Activated CD4-positive, alpha-beta T cell treated with anti-CD3 and anti-CD28 coated beads, Interleukin-2, amount 50 U/mL, for 48 hours (primary cell): ENCODE measurements at regions not wholly inside any gene's neighbourhood (a gene's known extent, or its start where the extent isn't known, plus 50 kb on each side); places are given as distances from the start of the nearest gene placed in this dataset.
"Not testable (repeated sequence)": the region's sequence is repeated elsewhere in the genome, so short reads cannot be mapped to it uniquely, and the experiment has no call there.

ENCODE experiments used
- DNase-seq, 2 experiments: peaks; one replicate each; pipeline ENCODE4 v3.0.0-alpha.2; 2020

DNA sequence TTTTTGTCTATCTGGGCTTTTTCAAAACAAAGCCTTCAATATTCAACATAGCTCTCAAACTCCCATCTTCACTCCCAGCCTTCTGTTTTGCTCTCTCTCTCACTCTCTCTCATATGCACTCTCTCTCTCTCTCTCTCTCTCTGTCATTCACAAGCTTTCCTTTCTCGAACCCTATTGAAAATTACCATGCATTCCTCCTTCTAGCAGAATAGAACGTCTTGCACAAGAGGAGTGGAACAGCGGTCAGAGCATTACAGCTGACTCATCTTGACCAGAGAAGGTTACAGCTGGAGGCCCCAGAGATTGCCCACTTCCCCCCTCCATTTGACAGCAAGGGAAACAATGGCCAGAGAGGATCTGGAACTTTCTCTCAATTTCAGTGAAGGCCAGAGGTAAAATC is 51.0 kb upstream of the LIFR start:
- DNase-seq = no peak

DNA sequence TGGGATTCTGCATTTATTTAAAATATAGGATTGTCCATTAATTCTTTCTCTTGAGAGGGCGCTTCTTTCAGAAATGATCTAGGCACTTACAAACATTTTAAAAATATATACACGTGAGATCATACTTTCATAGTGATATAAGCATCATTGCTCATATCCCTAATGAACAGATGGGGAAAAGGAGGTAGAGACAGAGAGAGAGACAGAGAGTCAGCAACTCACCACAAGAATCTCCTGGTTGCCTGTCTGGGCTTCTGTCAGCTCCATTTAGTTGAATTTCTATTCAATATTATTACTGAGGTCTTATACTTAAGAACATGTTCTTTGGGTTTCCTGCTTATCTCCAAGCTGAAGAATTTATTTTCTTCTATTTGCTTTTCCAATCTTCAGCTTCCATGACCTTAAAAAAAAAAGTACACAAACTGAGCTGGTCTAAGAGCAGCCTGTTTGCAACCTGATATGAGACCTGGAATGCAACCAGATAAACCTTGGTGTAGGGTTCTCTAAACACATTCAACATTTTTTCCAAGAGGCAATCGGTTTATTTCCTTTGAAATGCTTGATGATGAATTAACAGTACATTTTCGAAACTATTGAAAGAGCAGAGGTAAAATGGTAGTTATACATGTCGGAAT is 51.6 kb upstream of the LIFR start:
- no peak for DNase-seq

DNA sequence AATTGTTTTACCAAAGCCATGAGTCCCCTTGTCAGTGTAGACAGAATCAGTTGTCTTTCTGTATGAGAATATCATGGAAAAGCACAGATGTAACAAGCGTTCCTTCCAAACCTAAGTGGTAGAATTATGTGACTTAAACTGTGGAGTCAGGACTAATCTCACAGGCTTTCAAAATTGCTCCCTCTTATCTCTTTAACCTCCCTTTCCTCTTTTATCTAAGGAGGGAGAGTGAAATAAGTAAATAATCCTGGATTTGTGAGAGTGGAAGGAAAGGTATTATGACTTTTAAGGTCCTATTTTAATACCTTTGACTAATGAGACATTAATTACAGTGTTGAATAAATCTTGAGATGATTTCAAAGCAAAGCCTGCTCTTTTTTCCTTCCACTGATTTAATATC is 52.4 kb upstream of the LIFR start:
- DNase-seq = no peak

DNA sequence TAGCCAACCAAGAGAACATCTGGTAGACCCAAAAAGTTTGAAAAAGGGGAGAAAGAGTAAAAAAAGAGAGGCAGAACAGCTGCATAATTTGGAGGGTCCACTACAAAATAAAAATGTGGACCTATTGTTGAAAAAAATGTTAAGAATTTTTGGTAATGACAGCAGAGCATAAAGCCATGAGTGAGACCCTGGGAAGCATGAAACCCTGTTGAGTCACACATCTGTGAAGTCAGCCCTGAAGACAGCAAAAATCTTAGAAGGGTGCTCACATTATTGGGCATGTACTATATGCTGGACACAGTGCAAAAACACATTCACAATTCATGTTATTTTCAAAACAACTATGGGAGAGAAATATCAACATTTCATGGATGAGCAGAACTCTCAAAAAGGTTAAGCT is 56.4 kb upstream of the LIFR start:
- no peak for DNase-seq

DNA sequence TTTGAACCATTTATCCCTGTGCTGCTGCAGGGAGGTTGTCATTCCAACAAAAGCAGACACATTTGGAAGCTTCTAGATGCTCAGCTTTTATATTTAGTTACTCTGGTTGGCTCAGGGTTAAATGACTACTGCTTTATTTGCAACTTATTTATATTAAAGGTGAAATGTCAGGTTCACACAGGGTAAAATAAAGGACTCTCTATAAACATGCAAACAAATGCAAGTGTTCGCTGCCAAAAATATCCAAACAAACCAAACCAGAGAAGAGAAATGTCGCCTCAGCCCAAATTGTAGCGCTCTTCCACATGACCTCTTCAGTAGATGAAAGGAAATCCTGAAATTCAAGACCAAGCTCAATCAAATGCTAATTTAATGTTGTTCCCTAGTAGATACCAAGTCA is 57.0 kb upstream of the LIFR start:
- DNase-seq = no peak

DNA sequence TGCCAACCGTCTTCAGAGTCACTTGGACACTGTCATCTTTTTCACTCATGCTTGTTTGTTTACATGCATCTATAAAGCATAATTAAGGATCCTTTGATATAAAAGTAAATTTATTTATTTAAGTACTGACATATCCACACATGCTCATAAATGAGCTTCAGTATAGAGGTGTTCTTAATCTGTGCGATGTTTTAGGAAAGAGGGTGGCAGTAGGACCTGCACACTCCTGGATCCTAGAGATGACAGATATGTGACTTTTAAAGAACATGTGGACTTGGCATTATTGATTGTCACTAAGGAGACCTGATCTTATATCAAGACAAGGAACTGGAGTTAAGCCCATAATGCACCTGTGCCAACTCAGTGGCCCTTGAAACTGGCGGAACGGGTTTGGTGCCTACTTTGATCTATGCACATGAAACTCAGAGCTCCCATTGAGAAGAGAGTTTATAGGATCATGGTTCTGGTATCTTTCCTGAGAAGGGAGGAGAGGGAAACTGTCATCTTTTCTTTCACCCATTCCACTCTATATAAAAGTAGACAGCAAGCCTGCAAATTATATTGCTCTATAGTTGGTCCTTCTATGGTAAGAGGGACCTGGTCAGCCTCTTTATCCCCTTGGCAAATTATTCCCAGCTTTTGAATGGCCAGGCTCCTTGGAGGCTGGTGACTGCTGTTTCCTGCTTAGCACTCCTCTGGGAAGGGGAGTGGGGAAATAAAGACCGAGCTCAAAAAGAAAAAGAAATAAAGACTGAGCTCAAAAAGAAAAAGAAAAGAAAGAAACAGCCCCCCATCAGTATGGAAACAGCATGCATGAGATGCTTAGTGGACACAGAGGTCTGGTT is 57.8 kb upstream of the LIFR start:
- DNase-seq = no peak

DNA sequence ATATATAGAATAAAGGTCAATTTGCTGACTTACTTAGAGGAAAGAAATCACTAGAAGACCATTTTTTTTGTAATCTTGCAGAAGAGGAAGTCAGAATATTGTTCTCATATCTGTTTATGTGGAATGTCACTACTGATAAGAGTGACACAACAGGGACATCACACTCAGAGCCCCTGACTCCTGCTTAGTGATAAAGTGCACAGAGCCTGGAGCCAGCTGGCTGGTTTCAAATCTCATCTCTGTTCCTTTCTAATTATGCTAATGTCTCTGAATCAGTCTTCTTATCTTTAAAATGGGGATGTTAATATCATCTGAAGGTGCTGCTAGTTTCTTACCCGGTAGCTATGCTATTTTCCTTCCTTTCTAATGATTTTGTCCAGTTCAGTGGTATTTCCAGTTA is 58.6 kb upstream of the LIFR start:
- no peak for DNase-seq

DNA sequence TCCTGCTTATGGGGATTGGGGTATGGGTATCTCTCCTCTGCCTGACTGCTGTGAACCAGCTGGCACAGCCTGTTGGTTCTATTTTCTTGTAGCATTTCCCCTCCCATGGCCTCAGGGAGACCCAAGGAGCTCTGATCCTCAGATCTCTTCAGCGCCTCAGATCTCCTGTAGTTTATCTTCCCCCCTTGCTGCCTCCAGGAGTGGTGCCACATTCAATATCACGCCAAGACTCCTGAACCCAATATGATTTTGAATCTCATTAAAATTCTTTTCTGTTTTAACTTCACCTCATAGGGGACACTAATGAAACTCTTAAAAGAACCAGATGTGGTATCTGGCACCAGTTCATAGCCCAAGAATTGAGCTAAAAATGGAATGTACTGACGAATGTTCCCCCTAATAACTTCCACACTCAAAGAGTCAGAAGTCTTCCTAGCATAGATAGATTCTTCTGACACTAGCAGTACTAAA is 59.6 kb upstream of the LIFR start:
- DNase-seq = no peak

DNA sequence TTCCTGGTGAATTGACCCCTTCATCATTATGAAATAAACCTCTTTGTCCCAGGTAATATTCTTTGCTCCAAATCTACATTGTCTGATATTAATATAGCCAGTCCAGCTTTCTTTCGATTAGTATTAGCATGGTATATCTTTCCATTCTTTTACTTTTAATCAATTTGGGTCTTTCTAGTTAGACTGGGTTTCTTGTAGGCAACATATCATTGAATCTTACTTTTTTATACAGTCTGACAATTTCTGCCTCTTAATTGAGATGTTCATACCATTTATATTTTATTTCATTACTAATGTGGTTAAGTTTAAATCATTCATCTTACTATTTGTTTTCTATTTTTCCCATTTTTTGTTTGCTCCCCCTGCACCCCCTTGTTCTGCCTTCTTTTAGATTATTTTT is 61.7 kb upstream of the LIFR start:
- DNase-seq = no peak

DNA sequence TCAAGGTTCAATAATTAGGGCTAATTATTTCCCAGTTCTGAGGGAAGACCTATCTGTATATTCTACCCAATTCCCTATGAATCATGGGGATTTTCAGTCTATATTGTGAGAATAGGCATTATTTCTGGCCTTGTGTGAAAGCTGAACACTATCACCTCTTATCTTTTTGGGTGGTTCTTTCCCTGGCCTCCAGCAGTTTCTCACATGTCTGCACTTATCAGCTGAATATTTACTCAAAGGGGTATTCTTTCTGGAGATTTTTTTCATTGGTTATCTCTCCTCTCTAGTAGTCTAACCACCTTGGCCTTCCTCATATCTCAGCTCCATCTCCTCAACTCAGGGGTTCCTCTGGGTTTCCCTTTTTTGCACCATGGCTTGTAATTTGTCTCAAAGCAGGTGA is 64.9 kb upstream of the LIFR start:
- no peak for DNase-seq

DNA sequence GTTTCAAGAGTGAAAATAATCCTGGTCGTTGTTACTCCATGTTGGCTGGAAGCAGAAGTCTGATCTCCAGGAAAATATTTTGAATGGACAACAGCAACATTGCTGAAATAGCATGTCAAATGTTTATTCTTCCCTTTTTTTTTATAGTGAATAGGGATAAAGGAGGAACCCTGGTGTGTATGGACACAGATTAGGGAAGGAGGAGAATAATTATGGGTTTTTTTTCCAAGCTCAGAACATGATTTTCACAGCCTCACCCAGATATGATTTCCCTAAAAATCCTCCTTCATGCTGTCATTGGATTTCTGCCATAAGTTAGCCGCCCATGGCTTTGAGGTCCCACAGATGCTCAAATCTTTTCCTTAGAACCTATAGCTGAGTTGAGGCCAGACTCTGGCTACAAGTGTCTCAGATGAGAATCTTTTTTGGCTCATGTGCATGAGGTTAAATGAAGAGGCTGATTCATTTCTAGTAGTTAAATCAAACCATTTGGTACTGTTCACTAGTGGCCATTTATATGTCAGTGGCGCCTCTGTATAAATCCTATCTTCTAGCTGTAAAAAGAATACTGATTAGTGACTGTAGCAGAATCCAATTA is 65.5 kb upstream of the LIFR start:
- no peak for DNase-seq

DNA sequence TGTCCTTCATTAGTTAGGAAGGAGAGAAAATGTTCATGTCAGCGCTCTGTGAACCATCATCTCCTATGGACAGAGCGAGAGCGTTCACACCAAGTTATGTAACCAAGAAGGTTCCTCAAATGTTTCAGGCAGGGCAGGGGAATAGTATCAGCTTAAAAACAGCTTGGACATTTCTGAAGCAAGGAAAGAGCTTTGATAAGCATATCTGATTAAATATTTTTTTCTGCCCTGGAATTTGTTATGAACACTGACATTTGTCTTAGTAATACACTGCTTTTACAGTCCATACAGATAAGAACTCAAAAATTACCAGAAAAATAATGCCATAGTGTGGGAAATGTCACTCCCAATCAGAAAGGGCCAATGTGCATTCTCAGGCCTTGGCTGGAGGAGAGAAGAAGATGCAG is 66.3 kb upstream of the LIFR start:
- DNase-seq = no peak

DNA sequence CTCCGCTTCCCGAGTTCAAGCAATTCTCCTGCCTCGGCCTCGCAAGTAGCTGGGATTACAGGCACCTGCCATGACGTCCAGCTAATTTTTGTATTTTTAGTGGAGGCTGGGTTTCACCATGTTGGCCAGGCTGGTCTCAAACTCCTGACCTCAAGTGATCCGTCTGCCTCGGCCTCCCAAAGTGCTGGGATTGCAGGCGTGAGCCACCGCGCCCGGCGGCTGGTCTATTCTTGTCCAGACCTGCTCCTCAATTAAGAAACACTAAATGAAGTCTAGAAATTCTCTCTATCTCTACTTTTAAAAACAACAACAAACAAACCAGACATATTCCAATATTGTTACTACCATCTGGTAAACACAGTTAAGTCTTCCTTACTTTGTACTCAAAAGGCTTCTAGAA is 68.1 kb upstream of the LIFR start:
- not testable (repeated sequence) for DNase-seq

DNA sequence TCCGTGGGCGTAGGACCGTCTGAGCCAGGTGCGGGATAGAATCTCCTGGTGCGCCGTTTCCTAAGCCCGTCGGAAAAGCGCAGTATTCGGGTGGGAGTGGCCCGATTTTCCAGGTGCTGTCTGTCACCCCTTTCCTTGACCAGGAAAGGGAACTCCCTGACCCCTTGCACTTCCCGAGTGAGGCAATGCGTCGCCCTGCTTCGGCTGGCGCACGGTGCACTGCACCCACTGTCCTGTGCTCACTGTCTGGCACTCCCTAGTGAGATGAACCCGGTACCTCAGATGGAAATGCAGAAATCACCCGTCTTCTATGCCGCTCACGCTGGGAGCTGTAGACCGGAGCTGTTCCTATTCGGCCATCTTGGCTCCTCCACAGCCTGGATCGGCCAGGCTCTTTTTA is 74.9 kb upstream of the LIFR start:
- not testable (repeated sequence) for DNase-seq

DNA sequence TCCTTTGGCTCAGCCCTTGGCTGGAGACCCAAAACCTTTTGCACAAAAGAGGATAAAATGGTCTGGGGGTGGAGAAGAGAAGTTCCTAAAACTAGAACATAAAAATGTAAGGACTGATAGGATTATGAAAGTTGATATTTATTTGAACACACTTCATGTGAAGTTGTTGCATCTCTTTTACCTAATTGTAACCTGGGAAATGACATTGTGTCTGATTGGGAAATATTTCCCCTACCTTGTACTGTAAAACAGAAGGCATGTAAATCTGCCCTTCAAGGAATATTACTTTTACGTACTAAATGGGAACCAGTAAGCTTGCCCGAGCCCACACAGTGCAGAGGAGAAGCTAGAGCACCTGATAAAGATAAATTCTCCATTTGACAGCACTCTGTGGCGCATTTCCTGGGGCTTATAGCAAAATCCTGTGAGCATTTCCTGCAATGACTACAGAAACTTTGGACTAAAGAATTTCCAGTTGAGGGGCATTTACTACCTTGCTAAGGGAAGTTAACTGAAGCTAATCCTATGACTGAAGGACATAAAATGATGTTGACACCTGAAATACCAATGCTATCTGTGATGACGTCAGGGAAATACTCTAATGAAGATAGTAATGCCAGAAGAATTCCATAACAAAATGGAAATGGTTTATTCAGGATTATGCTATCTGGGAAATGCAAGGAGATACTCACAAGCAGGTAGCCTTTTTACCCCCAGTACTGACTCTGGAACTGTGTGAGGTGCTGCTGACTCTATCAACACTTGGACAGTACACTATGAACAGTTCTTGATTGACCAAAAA is 78.3 kb upstream of the LIFR start:
- DNase-seq = no peak

DNA sequence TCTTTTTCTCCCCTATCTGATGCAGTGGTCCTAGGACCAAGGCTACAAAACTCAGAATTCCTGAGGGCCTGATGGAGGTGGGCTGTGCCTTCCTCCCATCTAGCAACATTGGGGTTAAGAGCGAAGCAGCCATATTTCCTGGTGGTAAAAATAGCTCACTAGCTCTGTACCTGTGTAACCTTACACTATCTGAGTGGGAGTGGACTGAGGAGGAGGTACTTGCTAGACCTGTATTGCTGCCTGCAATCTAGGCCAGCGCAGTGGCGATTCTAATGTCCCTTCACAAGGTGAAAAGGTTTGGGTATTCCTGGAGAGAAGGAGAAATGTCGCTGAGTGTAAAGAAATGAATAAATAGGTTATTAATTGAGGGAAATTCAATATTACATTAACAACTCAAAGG is 80.2 kb upstream of the LIFR start:
- no peak for DNase-seq

DNA sequence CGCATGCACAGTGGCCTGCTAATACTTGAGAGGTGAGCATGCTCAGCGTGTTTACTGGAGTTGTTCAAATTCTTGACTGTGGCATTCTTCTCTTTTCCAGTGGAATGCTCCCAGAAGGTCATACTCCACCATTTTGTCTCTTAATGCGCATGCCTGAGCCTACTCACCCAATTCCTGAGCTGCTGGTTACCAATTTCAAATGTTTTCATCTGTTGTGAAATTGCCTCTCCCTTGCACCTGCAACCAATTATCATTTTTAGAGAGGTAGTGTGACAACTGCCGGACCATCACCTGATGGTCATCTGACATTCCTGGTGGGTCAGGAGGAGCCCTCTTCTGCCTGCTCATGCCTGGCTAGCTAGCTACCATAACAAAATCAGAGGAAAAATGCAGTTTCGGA is 82.2 kb upstream of the LIFR start:
- no peak for DNase-seq

DNA sequence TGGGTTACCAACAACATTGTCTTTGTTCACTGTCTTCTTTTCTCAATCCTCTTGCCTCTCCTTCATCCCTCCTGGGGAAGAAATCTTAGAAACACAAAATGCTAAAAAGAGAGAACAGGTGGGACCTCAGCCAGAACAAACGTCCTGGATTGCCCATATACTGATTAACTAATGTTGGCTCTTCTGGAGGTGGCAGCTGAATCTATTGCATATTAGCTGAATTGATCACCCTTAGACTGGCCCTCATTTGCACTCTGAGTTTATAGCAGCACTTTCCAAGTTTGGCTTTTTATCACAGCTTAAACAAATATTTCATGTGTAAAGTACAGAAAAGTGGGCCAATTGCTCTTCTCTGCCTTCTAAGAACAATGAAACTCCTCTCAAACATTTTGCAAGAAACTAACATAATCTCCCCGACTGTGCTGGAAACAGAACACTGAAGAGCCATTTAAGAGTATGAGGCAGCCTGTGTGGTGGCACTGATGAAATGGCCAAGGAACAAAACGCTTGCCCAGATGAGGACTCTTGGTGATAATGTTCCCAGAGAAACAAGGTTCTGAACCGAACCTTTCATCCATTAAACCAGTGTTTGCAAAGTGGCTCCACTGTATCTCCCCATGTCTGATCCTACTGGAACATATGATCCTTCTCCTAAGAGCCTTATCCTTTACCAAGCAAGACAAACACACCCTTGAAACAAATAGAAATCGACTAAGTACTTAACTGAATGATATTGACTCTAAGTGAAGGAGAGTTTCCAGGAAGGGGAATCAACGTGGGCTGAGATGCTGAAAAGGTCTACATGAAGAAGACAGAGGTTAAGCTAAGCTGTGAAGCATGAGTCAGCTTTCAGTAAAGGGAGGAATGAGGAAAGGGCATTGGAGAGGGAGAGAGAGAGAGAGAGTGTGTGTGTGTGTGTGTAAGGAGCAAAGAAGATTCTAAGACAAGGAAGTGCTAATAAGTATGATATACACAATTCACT is 83.2 kb upstream of the LIFR start:
- DNase-seq = no peak

DNA sequence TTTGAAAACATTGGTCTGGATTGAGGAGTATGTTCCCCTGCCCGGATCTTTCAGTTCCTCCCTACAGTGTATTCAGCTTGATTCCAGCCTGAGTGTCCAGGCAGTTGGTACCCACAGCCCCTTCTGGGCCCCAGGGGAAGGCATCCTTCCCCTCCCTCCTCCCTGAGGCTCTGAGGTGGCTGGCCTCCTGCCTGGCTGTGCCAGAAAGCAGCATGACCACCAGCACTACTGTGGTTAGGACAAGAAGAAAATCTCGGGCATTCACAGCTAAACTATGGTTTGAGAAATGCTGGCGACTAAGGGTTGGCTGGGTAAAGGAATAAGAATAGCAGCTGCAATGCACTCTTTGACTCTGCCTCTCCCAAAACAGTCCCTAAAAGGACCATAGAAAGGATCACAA is 84.6 kb upstream of the LIFR start:
- DNase-seq = no peak

DNA sequence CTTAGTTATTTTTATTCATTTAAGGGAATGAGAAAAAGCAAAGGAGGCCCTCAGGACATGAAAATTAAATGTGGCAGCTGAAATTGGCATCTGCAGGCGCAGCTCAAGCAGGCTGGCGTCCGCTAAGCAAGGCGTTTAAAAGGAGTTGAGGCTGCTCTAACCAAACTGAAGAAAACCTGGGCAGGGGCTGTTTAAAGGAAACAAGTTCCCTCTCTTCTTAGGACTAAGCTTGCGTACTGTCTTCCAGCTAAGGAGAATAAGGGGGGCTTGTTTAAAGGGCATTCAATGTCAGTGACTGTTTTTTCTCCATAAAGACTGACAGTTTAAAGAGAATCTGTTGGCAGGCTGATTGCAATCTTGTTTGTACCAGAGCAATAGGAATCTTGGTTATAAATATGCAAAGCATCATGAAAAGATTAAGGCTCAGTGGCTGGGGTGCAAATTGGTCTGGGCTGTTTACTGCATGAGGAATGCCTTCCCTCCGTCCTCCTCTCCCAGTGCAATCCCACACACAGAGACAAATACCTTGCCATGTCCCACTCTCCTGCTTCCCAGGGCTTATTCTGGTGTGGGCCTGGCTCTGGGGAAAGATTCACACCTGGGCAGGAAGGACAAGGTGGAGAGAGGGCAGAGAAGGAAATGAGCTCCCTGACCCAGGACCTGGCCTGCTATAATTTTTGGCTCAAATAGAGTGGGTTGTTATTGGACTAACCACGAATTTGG is 85.9 kb upstream of the LIFR start:
- no peak for DNase-seq

DNA sequence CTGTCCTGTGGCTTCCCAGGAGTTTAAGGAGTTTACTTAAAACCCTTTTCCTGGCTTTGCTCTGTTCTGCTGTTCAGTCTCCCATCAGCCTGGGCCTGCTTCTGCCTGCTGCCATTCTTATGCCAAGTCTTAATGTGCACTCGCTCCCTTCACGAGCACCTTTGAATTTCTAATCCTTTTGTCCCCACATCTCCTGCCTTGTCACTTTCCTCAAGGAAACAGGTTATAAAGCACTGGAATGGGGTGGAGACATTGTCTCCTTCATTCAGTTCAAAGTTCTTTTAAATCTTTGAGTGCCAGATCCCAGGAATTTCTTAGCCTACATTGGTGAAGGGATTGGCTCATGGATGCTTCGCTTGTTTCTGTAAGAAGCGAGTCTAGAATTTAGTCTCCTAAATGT is 87.2 kb upstream of the LIFR start:
- DNase-seq = no peak
